ENCODE measurements at regions not wholly inside any gene's neighbourhood (a gene's known extent, or its start where the extent isn't known, plus 50 kb on each side); places are given as distances from the start of the nearest gene placed in this dataset.

DNA sequence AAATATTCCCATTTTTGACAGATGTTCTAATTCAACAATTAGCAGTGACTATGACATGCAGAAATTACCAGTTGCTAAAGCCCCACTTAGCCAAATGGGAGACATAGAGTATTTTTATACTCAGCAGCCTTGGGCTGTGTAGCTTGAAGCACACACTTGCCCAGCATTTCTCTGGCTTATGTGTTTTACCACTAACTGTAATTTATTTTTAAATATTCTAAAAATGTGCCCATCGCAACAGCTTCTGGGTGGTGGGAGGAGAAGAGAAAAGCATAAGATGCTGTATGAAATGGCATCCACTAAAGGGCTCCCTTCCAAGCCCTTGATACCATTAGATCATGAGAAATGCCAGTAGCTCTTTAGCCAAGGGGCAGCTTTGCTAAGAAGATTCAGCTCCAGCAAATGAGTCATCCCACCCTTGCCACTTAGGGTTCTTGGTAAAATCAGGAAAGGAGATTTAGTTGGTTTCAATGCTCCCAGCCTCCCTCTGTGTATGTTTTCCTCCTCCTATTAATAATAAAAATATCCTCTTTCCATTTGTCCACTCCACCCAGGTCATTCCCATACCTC is 462.7 kb upstream of the DEPDC1 start:
- DNase-seq (ENCODE audit: low read depth), result peak; percentile 37

DNA sequence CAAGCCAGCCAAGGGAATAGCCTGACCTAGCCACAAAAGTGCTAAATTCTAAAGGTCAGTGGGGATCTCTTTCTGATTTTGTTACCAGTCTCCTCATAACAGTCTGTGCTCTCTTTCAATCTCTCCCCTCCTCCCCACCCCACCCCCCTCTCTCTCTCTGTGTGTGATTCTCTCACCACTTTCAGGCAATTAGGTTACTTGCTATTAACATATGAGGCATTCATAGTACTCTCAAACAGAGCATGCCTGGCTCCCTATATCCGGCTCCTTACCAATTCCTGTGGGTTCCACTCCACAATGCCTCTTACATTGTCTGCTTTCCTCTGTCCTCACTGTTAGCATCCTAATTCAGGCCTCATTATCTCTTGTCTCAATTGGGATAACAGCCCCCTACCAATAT is 464.3 kb upstream of the DEPDC1 start:
- no peak for DNase-seq (ENCODE audit: low read depth)

DNA sequence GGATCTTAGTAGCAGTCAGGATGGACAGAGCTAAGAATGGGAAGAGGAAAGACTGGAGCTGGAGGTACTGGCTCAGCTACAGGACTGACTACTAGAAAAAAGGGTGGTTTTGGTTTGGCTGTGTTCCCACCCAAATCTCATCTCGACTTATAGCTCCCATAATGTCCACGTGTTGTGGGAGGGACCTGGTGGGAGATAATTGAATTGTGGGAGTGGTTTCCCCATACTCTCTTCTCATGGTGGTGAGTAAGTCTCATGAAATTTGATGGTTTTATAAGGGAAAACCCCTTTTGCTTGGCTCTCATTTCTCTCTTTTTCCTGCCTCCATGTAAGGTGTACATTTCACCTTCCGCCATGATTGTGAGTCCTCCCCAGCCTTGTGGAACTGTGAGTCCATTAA is 466.5 kb upstream of the DEPDC1 start:
- DNase-seq (ENCODE audit: low read depth), result peak; percentile 23

DNA sequence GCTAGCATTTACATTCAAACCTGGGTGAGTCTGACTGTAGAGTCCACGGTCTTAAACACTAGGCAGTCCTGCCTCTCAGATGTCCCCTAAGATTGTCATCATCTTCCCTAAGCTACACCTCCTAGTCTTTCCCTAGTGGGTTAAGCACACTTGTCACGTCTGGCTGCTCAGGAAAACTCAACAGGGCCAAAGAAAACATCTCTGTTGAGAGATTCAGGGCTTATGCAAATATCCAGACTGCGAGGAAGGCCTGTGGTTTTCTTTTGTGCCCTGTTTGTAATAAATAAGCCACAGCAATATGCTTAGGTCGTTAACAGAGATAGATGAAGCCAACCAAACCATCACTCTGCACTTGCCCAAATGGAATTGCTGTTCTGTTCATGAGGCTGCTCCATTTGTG is 472.6 kb upstream of the DEPDC1 start:
- DNase-seq (ENCODE audit: low read depth), result peak; percentile 20

DNA sequence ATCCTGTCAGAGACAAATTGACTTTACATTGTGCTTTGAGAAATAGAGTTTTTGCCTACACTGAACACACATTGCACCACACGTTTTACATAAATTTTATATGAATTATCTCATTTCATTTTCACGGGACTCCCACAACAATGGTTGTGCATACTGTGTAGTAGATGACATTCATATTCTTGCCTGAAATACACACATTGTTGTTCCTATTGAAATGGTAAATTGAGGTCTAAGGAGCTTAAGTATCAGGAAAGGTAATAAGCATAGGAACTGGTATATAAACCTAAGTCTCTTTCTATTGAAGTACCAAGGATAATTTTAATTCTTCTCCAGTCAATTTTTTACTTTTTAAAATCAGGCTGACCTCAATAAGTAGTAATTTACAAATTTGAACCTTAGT is 473.7 kb upstream of the DEPDC1 start:
- no peak for DNase-seq (ENCODE audit: low read depth)

DNA sequence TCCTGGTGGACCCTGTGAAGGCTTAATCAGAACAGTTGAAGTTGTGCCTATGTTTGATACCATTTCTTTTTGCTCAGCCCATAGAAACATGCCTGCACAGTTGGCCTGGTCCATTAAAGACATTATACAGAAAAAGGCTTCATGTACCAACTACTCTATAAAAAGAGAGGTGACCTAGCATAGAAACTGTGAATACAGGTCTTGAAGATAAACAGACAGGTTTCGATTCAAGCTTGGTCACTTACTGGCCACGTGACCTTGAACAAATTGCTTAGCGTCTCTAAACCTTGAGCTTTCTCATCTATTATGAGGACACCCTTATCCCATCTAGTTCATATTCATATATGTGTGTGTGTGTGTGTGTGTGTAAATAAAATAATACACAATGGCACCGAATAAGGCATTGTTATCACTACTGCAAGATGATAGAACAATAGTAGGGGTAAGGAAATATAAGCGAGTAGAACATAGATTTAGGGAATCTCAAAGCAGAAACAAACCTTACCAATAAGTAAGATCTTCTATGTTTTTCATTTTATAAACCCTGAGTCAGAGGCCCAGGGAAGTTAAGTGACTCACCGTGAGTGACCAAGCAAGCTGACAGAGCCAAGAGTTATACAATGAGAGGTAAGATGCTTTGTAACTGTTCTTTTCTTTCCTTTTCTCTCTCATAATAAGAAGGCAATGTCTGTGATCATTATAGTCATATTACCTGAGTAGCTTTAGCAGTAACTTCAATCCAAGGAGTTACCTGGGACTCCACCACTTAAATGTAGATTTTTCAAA is 476.8 kb upstream of the DEPDC1 start:
- peak; percentile 56 for DNase-seq (ENCODE audit: low read depth)

DNA sequence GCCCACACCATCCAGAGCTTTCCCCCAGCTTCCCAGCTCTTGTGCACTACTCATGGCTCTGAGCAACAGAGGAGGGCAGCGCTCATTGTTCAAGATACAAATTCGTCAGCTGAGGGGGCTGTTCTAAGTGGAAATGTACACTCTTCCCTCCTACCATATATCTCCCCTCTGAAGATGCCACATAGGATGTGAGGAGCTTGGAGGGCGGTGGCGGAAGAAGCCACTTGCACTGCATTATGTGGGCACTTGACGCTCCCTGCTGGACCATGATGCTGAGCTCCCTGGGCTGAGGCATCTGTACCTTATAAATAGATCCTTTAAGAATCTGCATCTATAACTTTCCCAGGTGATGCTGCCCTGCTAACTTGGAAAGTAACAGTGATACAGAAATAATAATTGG is 477.6 kb upstream of the DEPDC1 start:
- DNase-seq (ENCODE audit: low read depth), result no peak

DNA sequence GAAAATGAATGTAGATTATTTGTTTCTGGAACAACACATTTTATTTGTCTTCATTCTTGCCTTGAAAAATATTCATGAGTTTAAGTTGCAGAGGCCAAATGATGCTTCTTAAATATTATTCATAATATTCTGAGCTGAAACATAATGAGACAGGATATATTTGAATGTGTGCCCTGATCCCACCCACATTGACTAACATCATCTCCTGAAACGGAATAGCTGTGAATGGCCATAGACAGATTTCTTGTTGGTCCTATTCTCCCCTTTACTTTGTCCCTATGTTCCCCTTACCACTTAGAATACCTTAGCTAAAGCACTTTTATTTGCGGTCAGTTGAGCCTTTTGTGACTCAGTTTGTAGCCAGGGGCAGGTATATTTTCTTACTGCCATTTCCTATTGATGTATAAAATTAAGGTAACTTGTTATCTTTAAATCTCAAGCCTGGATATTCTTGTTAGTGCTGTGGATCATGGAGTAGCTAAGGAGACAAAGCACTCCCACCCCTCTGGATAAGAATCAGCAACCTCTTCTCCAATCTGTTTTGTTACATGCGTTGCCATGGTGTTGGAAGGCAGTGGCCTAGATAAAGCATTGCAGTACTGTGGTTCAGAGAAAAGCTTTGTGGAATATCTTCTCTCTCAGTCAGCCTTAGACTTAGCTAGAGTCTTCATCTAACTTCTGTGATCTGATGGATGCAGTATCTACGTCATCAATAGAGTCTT is 478.5 kb upstream of the DEPDC1 start:
- peak; percentile 55 for DNase-seq (ENCODE audit: low read depth)

DNA sequence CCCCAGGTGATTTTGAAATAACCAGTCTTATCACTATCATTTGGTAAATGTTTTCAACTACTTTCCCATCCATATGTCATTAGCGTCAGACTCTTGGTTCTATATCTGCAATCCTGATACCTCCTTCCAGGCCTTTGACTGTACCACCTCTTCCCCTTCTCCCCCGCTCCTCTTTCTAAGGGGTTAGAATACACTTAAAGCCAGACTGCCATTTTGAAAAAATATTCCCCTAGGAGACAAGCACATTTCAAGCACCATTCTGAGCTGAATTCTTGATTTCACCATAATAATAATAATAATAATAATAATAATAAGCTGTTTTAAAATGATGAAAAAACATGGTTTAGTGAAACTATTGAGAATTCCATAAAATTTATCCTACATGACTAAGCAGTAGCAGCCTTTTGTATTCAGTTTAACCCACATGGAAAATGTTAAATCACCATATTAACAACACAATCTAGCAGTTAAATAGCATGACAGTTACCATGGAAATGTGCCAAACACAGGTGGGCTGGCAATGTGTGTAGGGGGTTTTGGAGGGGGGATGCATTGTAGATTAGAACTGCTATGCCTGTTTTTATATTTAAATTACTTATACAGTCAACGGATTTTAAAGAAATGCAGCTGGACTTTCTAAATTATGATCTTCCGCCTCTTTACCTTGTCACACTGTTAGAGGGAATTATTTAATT is 480.2 kb upstream of the DEPDC1 start:
- no peak for DNase-seq (ENCODE audit: low read depth)

DNA sequence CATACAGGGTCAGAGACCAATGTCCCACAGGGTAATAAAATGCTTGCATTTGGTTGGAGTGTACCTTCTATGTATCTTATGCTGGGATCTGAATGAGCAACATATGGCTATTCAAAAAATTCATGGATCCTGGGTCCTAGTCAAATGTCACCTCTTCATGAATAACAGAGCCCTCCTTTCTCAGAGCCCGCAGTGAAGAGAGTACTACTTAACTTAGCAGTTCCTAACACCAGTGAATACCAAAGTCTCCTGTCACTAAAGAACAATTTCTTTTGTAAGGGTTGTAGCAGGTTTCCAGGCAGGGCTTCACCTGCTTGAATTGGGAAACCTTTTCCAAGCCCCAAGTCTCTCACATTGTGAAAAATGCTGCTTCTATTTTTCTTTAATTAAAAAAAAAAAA is 483.0 kb upstream of the DEPDC1 start:
- DNase-seq (ENCODE audit: low read depth), result no peak

DNA sequence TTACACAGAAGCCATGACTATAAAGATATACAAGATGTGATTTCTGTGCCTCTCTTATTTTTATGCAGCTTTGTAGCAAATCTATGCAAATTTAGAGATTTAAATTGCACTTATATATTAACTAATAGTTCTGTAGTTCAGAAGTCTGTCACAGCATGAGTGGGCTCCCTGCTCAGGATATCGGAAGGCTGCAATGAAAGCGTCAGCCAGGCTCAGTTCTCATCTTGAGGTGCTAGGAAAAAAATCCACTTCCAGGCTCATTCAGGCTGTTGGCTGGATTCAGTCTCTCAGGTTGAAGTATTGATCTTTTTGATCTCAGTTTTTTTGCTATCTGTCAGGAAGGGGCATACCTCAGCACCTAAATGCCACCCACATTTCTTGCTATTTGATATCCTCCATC is 487.4 kb upstream of the DEPDC1 start:
- no peak for DNase-seq (ENCODE audit: low read depth)

DNA sequence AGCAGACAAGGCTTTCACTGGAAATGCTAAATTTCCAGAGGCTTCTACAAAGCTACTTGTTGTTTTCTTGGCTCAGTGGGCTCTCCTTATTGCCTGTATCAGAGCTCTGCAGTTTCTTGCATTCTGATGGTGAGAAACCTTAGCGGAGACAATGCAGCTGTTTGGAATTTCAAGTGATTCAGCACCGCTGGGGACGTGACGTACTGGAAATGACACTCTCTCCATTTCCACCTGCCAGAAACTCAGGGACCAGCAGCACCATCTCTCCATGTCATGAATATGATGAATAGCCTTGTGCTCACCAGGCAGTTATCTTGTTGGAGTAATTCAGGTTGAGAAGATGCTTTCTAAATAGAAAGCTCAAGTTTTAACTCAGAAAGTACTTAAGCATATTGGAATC is 497.2 kb upstream of the DEPDC1 start:
- DNase-seq (ENCODE audit: low read depth), result no peak

DNA sequence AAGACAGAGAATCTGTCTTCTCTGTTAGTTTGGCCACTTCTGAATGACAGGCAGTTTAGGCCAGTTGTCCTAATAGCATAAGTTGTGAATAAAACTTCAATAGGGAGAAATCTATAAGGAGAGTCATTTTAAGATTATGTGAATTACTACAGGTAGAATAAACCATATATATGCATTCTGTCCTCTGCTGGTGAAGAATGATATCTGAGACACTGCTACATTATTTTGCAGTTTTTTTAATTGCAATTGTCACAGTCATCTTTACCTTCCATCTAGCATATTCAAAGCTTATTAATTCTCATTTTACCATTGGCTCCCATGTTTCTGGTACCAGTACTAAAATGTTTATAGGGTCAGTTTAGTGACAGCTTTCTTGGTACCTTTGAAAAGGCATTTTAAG is 519.6 kb upstream of the DEPDC1 start:
- no peak for DNase-seq (ENCODE audit: low read depth)

DNA sequence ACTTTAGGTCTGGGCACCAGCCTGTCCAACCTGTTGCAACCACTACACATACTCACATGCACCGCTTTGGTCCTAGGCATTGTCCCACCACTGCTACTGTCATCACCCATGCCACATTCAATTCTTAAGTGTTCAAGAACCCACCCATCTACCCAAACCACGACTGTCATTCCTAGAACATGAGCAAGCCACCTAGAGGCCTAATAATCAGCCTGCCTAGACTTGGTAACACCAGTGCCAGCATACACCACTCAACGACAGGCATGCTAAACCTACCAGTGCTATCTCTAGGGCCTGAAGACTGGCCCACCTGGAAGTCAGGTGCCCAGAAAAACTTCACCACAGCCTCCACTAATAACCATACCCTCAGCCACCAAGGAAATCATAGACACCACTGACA is 532.8 kb upstream of the DEPDC1 start:
- DNase-seq (ENCODE audit: low read depth), result no peak

DNA sequence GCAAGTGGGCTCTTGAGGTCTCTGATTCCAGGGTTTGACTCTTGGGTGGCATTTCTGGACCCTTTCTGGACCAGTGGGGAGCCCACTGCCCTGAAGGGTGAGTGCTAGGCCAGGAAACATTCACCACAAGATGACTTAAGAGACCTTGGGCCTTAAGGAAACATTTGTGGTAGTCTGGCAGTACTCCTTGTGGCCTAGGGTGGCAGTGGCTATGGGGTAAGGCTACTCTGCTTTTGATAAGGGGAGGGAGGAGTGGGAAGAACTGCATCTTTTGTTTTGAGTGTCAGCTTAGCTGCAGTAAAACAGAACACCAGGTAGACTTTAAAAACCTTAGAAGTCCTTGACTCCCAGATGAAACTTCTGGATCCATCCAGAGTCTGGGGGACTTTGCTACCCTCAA is 529.3 kb upstream of the LRRC7 start:
- DNase-seq (ENCODE audit: low read depth), result no peak

DNA sequence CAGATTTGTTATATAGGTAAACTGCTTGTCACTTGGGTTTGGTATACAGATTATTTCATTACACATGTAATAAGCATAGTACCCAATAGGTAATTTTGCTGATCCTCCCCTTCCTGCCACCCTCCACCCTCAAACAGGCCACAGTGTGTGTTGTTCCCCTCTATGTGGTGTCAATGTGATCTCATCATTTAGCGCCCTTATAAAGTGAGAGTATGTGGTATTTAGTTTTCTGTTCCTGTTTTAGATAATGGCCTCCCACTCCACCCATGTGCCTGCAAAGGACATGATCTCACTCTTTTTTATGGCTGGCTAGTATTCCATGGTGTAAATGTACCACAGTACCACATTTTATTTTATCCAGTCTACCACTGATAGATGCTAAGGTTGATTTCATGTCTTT is 522.1 kb upstream of the LRRC7 start:
- DNase-seq (ENCODE audit: low read depth), result no peak

DNA sequence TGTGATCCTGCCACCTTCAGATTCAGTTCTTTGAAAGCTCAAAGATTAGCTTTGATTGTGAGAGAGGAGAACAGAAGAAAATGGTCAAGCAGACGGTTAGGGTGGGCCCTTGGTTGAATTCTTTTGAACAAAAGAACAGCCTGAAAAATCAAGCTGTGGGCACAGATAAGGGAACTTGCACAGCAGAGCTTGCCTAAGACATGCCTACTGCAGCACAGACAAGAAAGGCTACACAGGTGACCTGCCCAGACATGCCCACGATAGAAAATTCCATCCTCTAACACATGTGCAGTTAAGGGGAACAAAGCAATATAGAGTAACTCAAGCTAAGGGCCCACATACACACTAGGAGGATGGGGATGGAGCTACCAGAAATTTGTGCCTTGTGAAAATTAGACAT is 512.5 kb upstream of the LRRC7 start:
- DNase-seq (ENCODE audit: low read depth), result no peak

DNA sequence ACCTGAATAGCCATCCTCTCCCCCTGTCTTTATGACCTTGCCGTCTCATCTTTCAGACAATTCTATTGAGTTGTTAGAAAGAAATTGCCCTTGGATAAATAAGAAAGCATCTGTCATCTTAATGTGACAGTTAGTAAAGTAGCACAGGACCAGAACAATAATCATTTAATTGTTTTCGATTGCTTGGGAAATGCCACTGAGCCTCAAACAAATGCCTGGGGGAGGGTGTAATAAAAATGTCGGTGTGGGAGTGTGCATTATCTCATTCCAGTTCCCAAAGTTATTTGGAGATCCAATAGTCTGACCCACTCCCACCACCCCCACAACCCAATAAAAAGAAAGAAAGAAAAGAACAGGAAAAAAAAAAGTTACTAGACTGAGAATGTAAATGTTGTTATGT is 509.3 kb upstream of the LRRC7 start:
- no peak for DNase-seq (ENCODE audit: low read depth)

DNA sequence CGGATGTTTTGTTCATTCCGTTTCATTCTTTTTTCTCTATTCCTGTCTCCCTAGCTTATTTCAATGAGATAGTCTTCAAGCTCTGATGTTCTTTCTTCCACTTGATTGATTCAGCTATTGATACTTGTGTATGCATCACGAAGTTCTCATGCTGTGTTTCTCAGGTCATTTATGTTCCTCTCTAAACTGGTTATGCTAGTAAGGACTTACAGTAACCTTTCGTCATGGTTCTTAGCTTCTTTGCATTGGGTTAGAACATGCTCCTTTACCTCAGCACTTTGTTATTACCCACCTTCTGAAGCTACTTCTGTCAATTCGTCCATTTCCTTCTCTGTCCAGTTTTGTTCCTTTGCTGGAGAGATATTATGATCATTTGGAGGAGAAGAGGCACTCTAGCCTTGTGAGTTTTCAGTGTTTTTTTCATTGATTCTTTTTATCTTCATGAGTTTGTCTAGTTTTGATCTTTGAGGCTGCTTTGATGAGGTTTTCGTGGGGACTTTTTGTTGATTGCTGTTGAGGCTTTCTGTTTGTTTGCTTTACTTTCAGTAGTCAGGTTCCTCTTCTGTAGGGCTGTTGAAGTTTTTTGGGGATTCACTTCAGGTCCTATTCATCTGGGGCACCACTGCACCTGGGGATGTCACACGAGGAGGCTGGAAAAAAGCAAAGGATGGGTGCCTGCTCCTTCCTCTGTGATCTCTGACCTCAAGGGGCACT is 496.9 kb upstream of the LRRC7 start:
- no peak for DNase-seq (ENCODE audit: low read depth)

DNA sequence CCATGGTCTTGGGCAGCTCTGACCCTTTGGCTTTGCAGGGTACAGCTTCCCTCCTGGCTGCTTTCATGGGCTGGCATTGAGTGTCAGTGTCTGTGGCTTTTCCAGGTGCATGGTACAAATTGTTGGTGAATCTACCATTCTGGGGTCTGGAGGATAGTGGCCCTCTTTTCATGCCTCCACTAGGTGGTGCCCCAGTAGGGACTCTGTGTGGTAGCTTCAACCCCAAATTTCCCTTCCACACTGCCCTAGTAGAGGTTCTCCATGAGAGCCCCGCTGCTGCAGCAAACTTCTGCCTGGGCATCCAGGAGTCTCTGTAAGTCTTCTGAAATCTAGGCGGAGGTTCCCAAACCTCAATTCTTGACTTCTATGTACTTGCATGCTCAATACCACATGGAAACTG is 494.5 kb upstream of the LRRC7 start:
- DNase-seq (ENCODE audit: low read depth), result no peak

DNA sequence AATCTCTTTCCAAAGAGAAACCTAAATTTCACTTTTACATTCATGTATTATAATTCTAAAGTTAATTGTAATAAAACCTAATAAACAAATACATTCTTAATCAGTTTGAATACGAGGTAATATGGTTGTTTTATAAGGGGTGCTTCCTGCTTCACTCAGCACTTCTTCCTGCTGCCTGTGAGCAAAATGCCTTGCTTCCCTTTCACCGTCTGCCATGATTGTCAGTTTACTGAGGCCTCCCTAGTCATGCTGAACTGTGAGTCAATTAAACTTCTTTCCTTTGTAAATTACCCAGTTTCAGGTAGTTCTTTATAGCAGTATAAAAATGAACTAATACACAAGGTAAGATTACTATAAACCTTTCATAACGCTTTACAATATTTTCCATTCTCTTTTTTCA is 491.1 kb upstream of the LRRC7 start:
- no peak for DNase-seq (ENCODE audit: low read depth)

DNA sequence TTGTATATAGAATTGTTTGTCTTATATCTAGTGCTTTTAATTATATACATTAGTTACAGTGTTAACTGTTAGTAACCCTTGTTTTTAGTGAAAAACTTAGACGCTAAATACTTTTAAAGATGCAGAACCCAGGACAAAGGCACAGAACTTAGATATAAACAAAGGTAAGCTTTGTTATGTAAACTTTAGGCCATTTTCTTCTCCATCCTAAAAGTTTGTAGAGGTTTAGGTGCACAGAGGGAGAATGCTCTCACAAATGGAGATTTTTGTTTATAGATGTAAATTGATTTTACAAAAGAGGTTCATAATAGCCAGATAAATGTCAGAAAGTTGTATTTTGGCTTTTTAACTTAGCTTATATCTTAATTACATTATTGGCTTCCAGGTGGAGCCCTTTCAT is 490.5 kb upstream of the LRRC7 start:
- no peak for DNase-seq (ENCODE audit: low read depth)

Data from M059J (cell line).